BJ (cell line): ENCODE measurements at regions not wholly inside any gene's neighbourhood (a gene's known extent, or its start where the extent isn't known, plus 50 kb on each side); places are given as distances from the start of the nearest gene placed in this dataset.

Source experiments
- CTCF ChIA-PET: fragments of 350-600 bp; formaldehyde crosslinking; extraction: SDS; loops from one replicate; lab custom pipeline; 2021; ENCODE audit warnings: antibody characterized with exemption, inconsistent platforms; lab: Yijun Ruan, JAX
- POLR2A ChIA-PET: fragments of 300-600 bp; sonication (Branson Sonifier 250); formaldehyde crosslinking; extraction: SDS; loops from one replicate; lab custom pipeline; 2021; ENCODE audit warnings: antibody characterized with exemption; lab: Charles Lee
- DNase-seq: peaks from one replicate; pipeline ENCODE4 v3.0.0-alpha.2; 2011; ENCODE audit warnings: low read depth
- H3K27me3 ChIP-seq: 2 replicates; pipeline ENCODE4 v1.6.0; 2011; ENCODE audit warnings: low read length; ENCODE audit not compliant: control insufficient read depth, insufficient read depth
- H3K36me3 ChIP-seq: 2 replicates; pipeline ENCODE4 v1.5.1; 2011; ENCODE audit warnings: low read length; ENCODE audit not compliant: control insufficient read depth, insufficient read depth
- H3K4me3 ChIP-seq: 2 replicates; pipeline ENCODE4 v1.5.1; 2011; ENCODE audit warnings: low read depth, mild to moderate bottlenecking, control low read depth, low read length
- CTCF ChIP-seq: IDR thresholded peaks from 2 replicates; pipeline ENCODE4 v1.5.1; 2011; ENCODE audit warnings: low read depth, mild to moderate bottlenecking, control low read depth, inconsistent platforms, low read length, moderate library complexity; ENCODE audit not compliant: insufficient read depth

- POLR2A ChIA-PET: no interaction called here
- no peak for DNase-seq
Measured at GRCh38 chr3:153602801-153603200, 440.8 kb downstream of the RAP2B start.

DNA sequence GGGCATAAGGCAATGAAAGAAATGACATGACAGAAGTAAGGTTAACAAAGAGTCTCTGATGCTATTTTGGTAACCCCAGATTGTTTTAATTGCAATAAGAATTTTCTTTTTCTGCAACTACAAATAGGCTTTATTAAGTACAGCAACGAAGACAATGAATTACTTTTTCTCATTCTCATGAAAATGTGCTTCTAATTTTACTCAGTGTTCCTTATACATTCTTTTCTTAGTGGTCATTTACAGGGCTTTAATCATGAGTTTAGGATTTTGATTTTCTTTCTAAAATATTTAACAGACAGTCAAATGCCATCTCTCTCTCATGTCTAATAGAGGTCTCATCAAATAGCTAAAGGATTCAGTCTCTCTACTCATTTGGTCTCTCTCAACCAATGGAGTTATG, 452.1 kb downstream of the RAP2B start:
- no peak for TF ChIP-seq CTCF
- Histone ChIP-seq H3K27me3 (no peaks in the 10 kb centered on the region), H3K36me3 (no peaks in the 10 kb centered on the region), H3K4me3 (no peak overlapping the region)
- ChIA-PET POLR2A (interaction anchor here (0.6 to 0.7 kb wide), 3 partner anchors 252 to 1532 kb away, joined by 3 to 4 read pairs (median 3); no protein-coding TSS in a partner anchor), CTCF (interaction anchor here (0.6 to 1.9 kb wide), 5 partner anchors 12 to 285 kb away, joined by 3 to 5 read pairs (median 3); no protein-coding TSS in a partner anchor)
- DNase-seq: peak; percentile 40

More at GRCh38 chr3:153602801-153603200, 440.8 kb downstream of the RAP2B start:
- H3K36me3 ChIP-seq: no peaks in the 10 kb centered on the region
- TF ChIP-seq CTCF: no peak
- CTCF ChIA-PET: interaction anchor here (0.8 kb wide), 1 partner anchor 11 kb away, joined by 4 read pairs; no protein-coding TSS in a partner anchor
- no peak overlapping the region for H3K4me3 ChIP-seq
- H3K27me3 ChIP-seq: peaks cover 1% of the 10 kb centered on the region; the same call in 1 of the 2 replicates

DNA sequence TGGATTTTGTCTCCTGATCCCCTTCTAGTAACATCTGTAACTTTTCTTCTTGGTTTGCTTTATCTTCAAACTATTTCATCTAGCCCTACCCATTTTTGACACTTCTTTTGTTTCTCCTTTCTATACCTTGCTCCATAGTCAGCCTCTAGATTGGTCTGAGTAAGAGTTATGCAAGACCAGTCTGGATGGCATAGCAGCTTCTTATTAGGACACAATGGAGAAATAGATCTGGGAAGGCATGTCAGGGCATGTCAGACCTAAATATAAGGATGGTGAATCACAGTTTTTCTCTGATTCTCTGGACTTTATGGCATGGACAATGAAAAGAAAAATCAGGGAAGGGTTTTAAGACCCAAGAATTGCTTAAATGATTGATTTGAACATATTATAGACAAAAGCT, 452.5 kb downstream of the RAP2B start:
- Histone ChIP-seq H3K36me3 (no peaks in the 10 kb centered on the region), H3K4me3 (no peak overlapping the region), H3K27me3 (no peaks in the 10 kb centered on the region)
- peak; percentile 36 for DNase-seq
- CTCF ChIA-PET: interaction anchor here (0.6 to 1.9 kb wide), 3 partner anchors 12 to 286 kb away, joined by 3 to 5 read pairs (median 4); no protein-coding TSS in a partner anchor
- no peak for TF ChIP-seq CTCF
- POLR2A ChIA-PET: interaction anchor here (0.6 to 0.7 kb wide), 3 partner anchors 252 to 1532 kb away, joined by 3 to 4 read pairs (median 3); no protein-coding TSS in a partner anchor

DNA sequence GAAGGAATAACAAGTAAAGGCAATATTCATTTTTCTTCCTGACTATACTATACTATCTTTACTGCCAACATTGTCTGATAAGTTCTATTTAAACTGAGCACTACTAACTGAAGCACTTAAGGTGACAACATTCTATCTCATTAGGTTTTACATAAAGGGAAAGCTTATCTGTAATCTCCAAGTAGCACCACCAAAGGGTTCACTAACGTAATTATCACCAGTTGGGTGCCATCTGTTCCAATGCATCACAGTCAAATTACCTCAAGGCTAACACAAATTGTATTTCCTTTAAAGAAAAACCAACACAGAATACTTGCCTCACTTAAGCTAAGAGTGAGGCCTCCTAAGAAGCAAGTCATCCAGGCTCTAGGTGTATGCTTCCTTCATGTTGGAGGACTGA, 453.8 kb downstream of the RAP2B start:
- CTCF ChIA-PET: no interaction called here
- TF ChIP-seq CTCF: no peak
- Histone ChIP-seq H3K4me3 (no peak overlapping the region), H3K36me3 (no peaks in the 10 kb centered on the region), H3K27me3 (no peaks in the 10 kb centered on the region)
- POLR2A ChIA-PET: no interaction called here
- DNase-seq: no peak

DNA sequence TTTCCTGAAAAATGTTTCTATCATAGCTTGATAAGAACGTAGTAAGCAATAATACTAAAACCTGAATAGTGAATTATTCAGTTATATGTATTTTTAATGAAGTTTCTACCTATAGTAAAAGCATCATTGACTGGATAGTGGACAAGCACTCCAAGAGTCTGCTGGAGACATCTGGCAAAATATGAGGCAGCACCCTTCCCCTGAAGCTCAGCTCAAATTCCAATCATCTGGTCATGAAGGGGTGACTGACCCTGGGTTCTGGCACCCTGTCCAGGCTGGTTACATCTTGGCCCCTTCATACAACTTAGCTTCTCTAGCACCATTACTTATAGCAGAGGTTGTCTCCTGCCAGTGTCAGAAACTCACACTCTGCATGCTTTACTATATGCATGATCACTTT, 455.4 kb downstream of the RAP2B start:
- Histone ChIP-seq H3K4me3 (no peak overlapping the region), H3K27me3 (no peaks in the 10 kb centered on the region), H3K36me3 (no peaks in the 10 kb centered on the region)
- TF ChIP-seq CTCF: no peak
- ChIA-PET CTCF (interaction anchor here (1.3 kb wide), 1 partner anchor 11 kb away, joined by 3 read pairs; no protein-coding TSS in a partner anchor), POLR2A (no interaction called here)
- no peak for DNase-seq
